Tibial artery (tissue), 4 donors: ENCODE measurements at regions not wholly inside any gene's neighbourhood (a gene's known extent, or its start where the extent isn't known, plus 50 kb on each side); places are given as distances from the start of the nearest gene placed in this dataset.

Experiments
- DNase-seq, 2 donors: peaks; one replicate each; pipeline ENCODE4 v3.0.0-alpha.2; 2019
- H3K27ac ChIP-seq, 2 donors: fragments of 200-600 bp; sonication (generic) in 1 of 2; 1 replicate in 1 of 2; 2 replicates in 1 of 2; pipeline ENCODE4 v1.5.1; 2018 to 2019; ENCODE audit warnings: mild to moderate bottlenecking in 1 of 2
- H3K27me3 ChIP-seq, 2 donors: fragments of 200-600 bp; sonication (generic) in 1 of 2; one replicate each; pipeline versions ENCODE4 v1.5.1 to v1.6.0; 2016 to 2019
- H3K36me3 ChIP-seq, 3 donors: fragments of 200-600 bp; sonication (generic) in 2 of 3; one replicate each; pipeline ENCODE4 v1.5.1; 2016 to 2019; ENCODE audit warnings: mild to moderate bottlenecking in 2 of 3
- H3K4me1 ChIP-seq, 4 donors: fragments of 200-600 bp; sonication (generic) in 2 of 4; 1 replicate in 3 of 4; 2 replicates in 1 of 4; pipeline ENCODE4 v1.5.1; 2016 to 2019
- H3K4me3 ChIP-seq, 2 donors: fragments of 200-600 bp; sonication (generic) in 1 of 2; 1 replicate in 1 of 2; 2 replicates in 1 of 2; pipeline ENCODE4 v1.5.1; 2018 to 2019; ENCODE audit warnings: mild to moderate bottlenecking in 2 of 2
- H3K9me3 ChIP-seq, 3 donors: fragments of 200-600 bp; sonication (generic) in 1 of 3; one replicate each; pipeline ENCODE4 v1.5.1; 2016 to 2019
- intact Hi-C: fragments of 100-400 bp; cut with DNase I; formaldehyde crosslinking; loops from one replicate; pipeline ENCODE4 v1.15.0; 2023; ENCODE audit warnings: low total_unique reads
- TF ChIP-seq, protein P1 (sequence below), 2 experiments: fragments of 200-600 bp in 1 of 2; fragments of 450-650 bp in 1 of 2; IDR thresholded peaks; one replicate each; pipeline ENCODE4 v1.5.1; 2017 to 2019; ENCODE audit warnings: antibody characterized with exemption in 2 of 2, mild to moderate bottlenecking in 1 of 2, moderate library complexity in 1 of 2

DNA sequence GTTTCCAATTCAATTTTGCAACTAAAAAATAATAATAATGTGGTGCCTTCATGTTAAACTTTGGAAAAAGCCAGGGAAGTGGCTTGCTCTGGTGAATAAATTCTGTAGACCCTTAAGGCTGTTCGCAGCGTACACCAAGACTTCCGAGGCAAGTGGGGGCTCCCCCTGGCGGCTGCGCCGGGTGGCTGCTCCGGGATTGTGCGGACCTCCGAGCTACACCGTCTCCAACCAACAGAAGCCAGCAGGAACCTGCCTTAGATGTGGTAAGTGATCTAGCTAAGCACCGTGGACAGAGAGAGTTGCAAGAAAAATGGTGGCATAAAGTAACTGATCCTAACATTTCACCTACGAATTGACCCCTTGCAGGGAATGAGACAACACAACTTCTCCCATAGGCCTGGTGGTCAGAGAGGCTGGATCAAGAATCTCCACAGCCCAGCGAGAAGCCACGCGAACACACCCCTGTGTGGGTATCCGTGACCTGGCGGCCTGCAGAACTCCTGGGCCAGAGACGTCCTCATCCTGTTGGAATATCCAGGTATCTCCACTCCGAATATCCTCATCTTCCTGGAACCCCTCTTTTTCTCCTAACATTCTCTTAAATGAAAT lies 69.6 kb downstream of the TBXT start:
- H3K4me1 ChIP-seq, result no peaks in the 10 kb centered on the region
- intact Hi-C loops, result no loop called here
- peak overlapping the region in 1 of 2 donors; percentile 22 for H3K4me3 ChIP-seq
- H3K27ac ChIP-seq, result no peak overlapping the region
- DNase-seq, result peak; percentile 60 to 71
- H3K36me3 ChIP-seq, result no peaks in the 10 kb centered on the region
- peaks cover 4 to 17% (median 4%) of the 10 kb centered on the region in 3 donors for H3K9me3 ChIP-seq
- peaks cover 0 to 9% of the 10 kb centered on the region in 2 donors for H3K27me3 ChIP-seq
- TF ChIP-seq, protein P1, sequence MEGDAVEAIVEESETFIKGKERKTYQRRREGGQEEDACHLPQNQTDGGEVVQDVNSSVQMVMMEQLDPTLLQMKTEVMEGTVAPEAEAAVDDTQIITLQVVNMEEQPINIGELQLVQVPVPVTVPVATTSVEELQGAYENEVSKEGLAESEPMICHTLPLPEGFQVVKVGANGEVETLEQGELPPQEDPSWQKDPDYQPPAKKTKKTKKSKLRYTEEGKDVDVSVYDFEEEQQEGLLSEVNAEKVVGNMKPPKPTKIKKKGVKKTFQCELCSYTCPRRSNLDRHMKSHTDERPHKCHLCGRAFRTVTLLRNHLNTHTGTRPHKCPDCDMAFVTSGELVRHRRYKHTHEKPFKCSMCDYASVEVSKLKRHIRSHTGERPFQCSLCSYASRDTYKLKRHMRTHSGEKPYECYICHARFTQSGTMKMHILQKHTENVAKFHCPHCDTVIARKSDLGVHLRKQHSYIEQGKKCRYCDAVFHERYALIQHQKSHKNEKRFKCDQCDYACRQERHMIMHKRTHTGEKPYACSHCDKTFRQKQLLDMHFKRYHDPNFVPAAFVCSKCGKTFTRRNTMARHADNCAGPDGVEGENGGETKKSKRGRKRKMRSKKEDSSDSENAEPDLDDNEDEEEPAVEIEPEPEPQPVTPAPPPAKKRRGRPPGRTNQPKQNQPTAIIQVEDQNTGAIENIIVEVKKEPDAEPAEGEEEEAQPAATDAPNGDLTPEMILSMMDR (IDR thresholded peaks at IDR 0.05), result peak; percentile 45 to 62

DNA sequence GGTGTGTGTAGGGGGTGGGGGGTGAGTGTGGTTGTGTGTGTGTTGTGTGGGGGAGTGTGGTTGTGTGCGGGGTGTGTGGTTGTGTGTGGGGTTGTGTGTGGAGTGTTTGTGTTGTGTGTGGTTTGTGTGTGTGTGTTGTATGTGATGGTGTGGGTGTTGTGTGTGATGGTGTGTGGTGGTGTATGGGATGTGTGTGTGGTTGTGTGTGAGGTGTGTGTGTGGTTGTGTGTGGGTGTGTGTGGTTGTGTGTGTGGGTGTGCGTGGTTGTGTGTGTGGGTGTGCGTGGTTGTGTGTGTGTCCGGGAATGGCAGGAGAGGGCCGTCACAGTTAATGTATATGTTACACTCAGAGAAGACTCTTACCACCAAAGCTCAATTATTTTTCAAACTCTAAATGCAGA lies 79.8 kb downstream of the TBXT start:
- H3K36me3 ChIP-seq, result no peaks in the 10 kb centered on the region
- TF ChIP-seq, protein P1 (IDR thresholded peaks at IDR 0.05), result no peak
- no peak overlapping the region for H3K27ac ChIP-seq
- no peaks in the 10 kb centered on the region for H3K4me1 ChIP-seq
- intact Hi-C loops, result no loop called here
- H3K27me3 ChIP-seq, result no peaks in the 10 kb centered on the region
- DNase-seq, result no peak
- H3K4me3 ChIP-seq, result no peak overlapping the region
- H3K9me3 ChIP-seq, result no peaks in the 10 kb centered on the region

DNA sequence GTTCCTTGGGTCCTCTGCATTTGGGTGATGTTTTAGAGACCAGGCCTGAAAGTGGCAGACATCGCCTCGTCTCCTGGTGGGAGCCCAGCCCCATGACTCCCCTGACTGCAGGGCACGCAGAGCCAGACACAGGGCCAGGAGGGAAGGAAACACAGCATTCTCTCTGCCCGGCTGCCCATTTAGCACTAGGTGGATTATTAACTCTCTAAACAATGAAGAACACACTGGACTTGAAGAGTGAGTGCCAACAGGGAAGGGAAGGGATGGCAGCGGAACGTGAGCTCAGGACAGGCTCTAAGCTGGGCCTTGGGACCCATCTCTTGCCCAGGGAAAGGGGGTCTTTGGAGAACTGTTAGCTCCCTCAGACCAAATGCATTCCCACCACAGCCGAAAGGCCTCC lies 80.4 kb downstream of the TBXT start:
- intact Hi-C loops, result no loop called here
- no peaks in the 10 kb centered on the region for H3K9me3 ChIP-seq
- H3K4me3 ChIP-seq, result no peak overlapping the region
- TF ChIP-seq, protein P1 (IDR thresholded peaks at IDR 0.05), result no peak
- no peak for DNase-seq
- H3K27me3 ChIP-seq, result no peaks in the 10 kb centered on the region
- H3K4me1 ChIP-seq, result no peaks in the 10 kb centered on the region
- no peak overlapping the region for H3K27ac ChIP-seq
- no peaks in the 10 kb centered on the region for H3K36me3 ChIP-seq

DNA sequence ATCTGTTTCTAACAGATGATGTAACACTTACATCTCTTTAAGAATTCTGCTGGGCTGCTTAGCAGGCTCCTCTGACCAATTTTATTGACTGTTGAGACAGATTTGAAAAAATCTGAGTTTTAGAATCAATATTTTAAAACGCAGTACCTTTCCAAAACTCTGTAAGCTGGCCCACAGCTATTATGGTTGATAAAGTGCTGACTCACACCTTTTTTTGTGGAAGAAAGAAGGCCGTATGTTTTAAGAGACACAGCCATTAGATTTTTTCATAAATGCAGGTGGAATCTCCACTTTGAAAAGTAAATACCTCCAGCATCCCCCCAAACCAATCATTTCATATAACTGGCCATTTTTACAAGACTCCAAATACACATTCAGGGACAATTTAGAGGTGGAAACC lies 82.2 kb downstream of the TBXT start:
- Histone ChIP-seq H3K4me3 (no peak overlapping the region), H3K27me3 (no peaks in the 10 kb centered on the region), H3K27ac (no peak overlapping the region), H3K36me3 (no peaks in the 10 kb centered on the region), H3K4me1 (no peaks in the 10 kb centered on the region), H3K9me3 (no peaks in the 10 kb centered on the region)
- no peak for DNase-seq
- intact Hi-C loops, result no loop called here
- TF ChIP-seq, protein P1 (IDR thresholded peaks at IDR 0.05), result no peak

DNA sequence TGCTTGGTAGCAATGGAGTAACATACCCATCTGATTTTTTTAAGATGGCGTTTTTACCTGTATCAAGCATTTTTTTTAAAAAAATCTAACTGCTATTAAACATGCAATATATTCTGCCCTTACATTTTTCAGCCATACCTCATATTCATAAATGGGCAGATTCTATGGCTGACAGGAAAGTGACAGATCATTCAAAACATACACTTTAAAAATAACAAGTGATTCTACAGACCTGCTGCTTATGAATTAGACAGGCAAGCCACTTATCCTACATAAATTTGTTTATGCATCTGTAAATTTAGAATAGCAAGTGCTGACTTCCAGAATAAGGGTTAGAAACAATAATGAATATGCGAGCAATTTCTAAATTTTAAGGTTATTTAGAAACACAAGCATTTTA lies 82.7 kb downstream of the TBXT start:
- DNase-seq, result no peak
- TF ChIP-seq, protein P1 (IDR thresholded peaks at IDR 0.05), result no peak
- Histone ChIP-seq H3K27me3 (no peaks in the 10 kb centered on the region), H3K4me1 (no peaks in the 10 kb centered on the region), H3K9me3 (no peaks in the 10 kb centered on the region), H3K27ac (no peak overlapping the region), H3K4me3 (no peak overlapping the region), H3K36me3 (no peaks in the 10 kb centered on the region)
- intact Hi-C loops, result no loop called here

DNA sequence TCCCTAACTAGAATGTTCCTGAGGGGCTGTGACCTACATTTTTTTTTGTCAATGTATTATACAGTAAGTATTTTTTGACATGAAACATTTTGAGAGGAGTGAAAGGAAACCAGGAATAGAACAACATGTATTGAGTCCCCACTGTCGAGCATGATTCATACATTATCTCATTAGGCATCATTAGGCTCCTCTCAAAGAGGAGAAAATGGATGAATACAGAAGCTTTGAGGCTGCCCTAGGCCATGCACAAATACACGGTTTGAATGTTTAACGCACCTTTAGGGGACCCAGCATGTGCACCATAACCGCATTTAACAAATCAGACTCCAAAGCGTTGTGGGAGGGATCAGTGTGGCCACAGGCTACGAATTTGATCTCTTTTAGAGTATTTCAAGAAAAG lies 87.8 kb downstream of the TBXT start:
- Histone ChIP-seq H3K36me3 (no peaks in the 10 kb centered on the region), H3K27ac (no peak overlapping the region), H3K4me3 (no peak overlapping the region), H3K27me3 (no peaks in the 10 kb centered on the region), H3K4me1 (no peaks in the 10 kb centered on the region), H3K9me3 (no peaks in the 10 kb centered on the region)
- DNase-seq, result no peak
- intact Hi-C loops, result no loop called here
- TF ChIP-seq, protein P1 (IDR thresholded peaks at IDR 0.05), result no peak
